Endothelial cell (in vitro differentiated cells): ENCODE measurements at regions not wholly inside any gene's neighbourhood (a gene's known extent, or its start where the extent isn't known, plus 50 kb on each side); places are given as distances from the start of the nearest gene placed in this dataset.

Experiments used
- DNase-seq: peaks from one replicate; pipeline ENCODE4 v3.0.0; 2021; ENCODE audit warnings: low spot score
- H3K27ac Mint-ChIP-seq: one replicate; pipeline ENCODE4 v1.8.0; 2021; ENCODE audit warnings: mixed read lengths, inconsistent platforms; ENCODE audit not compliant: unreplicated experiment
- H3K27me3 Mint-ChIP-seq: one replicate; pipeline ENCODE4 v1.8.0; 2021; ENCODE audit warnings: mild to moderate bottlenecking, moderate library complexity, mixed read lengths, inconsistent platforms; ENCODE audit not compliant: unreplicated experiment
- H3K36me3 Mint-ChIP-seq: one replicate; pipeline ENCODE4 v1.8.0; 2021; ENCODE audit warnings: mild to moderate bottlenecking, low read depth, mixed read lengths, inconsistent platforms; ENCODE audit not compliant: unreplicated experiment
- H3K4me1 Mint-ChIP-seq: one replicate; pipeline ENCODE4 v1.8.0; 2021; ENCODE audit warnings: mild to moderate bottlenecking, mixed read lengths, inconsistent platforms; ENCODE audit not compliant: unreplicated experiment
- H3K4me3 Mint-ChIP-seq: one replicate; pipeline ENCODE4 v1.8.0; 2021; ENCODE audit warnings: mild to moderate bottlenecking, mixed read lengths, inconsistent platforms; ENCODE audit not compliant: unreplicated experiment
- H3K9me3 Mint-ChIP-seq: one replicate; pipeline ENCODE4 v1.8.0; 2021; ENCODE audit warnings: mixed read lengths, inconsistent platforms; ENCODE audit not compliant: unreplicated experiment
- CTCF ChIP-seq: fragments of 200-600 bp; sonication (generic); IDR thresholded peaks from one replicate; pipeline ENCODE4 v1.5.0; 2021; ENCODE audit warnings: antibody characterized with exemption; ENCODE audit not compliant: unreplicated experiment

DNA sequence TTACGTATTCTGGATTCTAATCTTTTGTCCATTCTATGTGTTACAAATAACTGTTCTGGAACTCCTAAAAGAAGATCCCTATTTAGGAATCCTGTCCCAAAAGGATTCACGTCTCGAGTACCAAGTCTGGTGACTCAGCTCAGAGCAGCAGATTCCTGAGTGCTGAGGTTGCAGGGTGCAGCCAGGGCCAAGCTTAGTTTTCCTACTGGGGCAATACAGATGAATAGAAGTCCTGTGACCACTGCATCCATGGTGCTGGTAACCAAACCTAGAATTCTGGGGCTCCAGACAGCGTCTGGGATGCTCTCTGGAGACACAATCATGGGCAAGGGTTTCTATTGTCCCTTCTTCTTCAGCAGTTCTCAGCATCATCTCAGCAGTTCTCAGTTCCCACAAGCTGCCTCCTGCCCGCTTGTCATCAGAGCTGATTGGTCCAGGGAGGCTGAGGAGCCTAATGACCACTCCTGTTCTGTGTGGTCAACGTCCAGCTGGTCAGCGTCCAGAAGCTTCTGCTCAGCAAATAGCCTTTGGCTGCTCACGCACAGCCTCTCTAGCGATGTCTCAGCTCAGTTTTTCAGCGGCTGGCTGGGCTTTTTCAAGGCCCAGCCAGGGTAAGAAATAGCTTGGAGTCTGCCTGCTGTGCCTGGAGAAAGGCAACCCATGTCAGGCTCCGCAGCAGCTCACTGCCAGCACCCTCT lies 50.4 kb upstream of the C7orf33 start:
- no peak overlapping the region for H3K27ac Mint-ChIP-seq
- TF ChIP-seq CTCF: no peak
- no peak overlapping the region for H3K4me3 Mint-ChIP-seq
- H3K27me3 Mint-ChIP-seq: no peaks in the 10 kb centered on the region
- DNase-seq: no peak
- H3K4me1 Mint-ChIP-seq: no peaks in the 10 kb centered on the region
- no peaks in the 10 kb centered on the region for H3K9me3 Mint-ChIP-seq
- H3K36me3 Mint-ChIP-seq: no peaks in the 10 kb centered on the region
